ENCODE measurements at regions not wholly inside any gene's neighbourhood (a gene's known extent, or its start where the extent isn't known, plus 50 kb on each side); places are given as distances from the start of the nearest gene placed in this dataset.

GRCh38 chr9:73611032-73611431 lies 459.4 kb downstream of the ANXA1 start:
- Histone ChIP-seq H3K4me1 (replicated peaks; ENCODE audit: insufficient read depth) (0 out of 2 replicates have a peak, but pooled peaks cover 7% of the 10 kb centered on the region), H3K36me3 (ENCODE audit: low read depth) (no peaks in the 10 kb centered on the region), H4K20me1 (ENCODE audit: insufficient read depth) (no peaks in the 10 kb centered on the region), H3K27ac (no peak overlapping the region), H3K4me2 (no peak overlapping the region), H3K79me2 (ENCODE audit: low read depth) (no peaks in the 10 kb centered on the region), H3F3A (ENCODE audit: insufficient read depth, low read depth) (no peaks in the 10 kb centered on the region), H3K4me3 (no peak overlapping the region), H3K27me3 (ENCODE audit: insufficient read depth, low read depth) (no peaks in the 10 kb centered on the region), H3K9me2 (ENCODE audit: insufficient read depth) (no peaks in the 10 kb centered on the region), H3K9me3 (ENCODE audit: insufficient read depth, low read depth) (no peaks in the 10 kb centered on the region), H2AFZ (no peak overlapping the region)
- peak; percentile 8 to 38 for DNase-seq
- no TSS peak for BruUV-seq (replicated peaks)
- intact Hi-C loops (cut with micrococcal nuclease; ENCODE audit: unreplicated experiment) = loop anchor here (10.0 kb wide), 1 partner anchor 46 kb away; no protein-coding TSS in a partner anchor
- ChIA-PET POLR2A (ENCODE audit: unreplicated experiment) (no interaction called here), CTCF (no interaction called here)
- TF ChIP-seq EZH2 (IDR thresholded peaks at IDR 0.05; ENCODE audit: low read depth) (no peak), CTCF (conservative IDR thresholded peaks at IDR 0.05) (no peak)

GRCh38 chr9:73613092-73613701 lies 461.5 kb downstream of the ANXA1 start:
- H4K20me1 ChIP-seq (ENCODE audit: insufficient read depth) = no peaks in the 10 kb centered on the region
- H3K9me3 ChIP-seq (ENCODE audit: insufficient read depth, low read depth) = no peaks in the 10 kb centered on the region
- no peaks in the 10 kb centered on the region for H3F3A ChIP-seq (ENCODE audit: insufficient read depth, low read depth)
- H3K4me1 ChIP-seq (replicated peaks; ENCODE audit: insufficient read depth) = 0 out of 2 replicates have a peak, but pooled peaks cover 7% of the 10 kb centered on the region
- ChIA-PET POLR2A (ENCODE audit: unreplicated experiment) (no interaction called here), CTCF (no interaction called here)
- no peak overlapping the region for H2AFZ ChIP-seq
- no peak overlapping the region for H3K4me3 ChIP-seq
- intact Hi-C loops (cut with micrococcal nuclease; ENCODE audit: unreplicated experiment) = loop anchor here (10.0 kb wide), 1 partner anchor 48 kb away; no protein-coding TSS in a partner anchor
- no peaks in the 10 kb centered on the region for H3K79me2 ChIP-seq (ENCODE audit: low read depth)
- no peaks in the 10 kb centered on the region for H3K27me3 ChIP-seq (ENCODE audit: insufficient read depth, low read depth)
- no peaks in the 10 kb centered on the region for H3K36me3 ChIP-seq (ENCODE audit: low read depth)
- no peak overlapping the region for H3K4me2 ChIP-seq
- no peaks in the 10 kb centered on the region for H3K9me2 ChIP-seq (ENCODE audit: insufficient read depth)
- DNase-seq = no peak
- BruUV-seq (replicated peaks) = no TSS peak
- no peak overlapping the region for H3K27ac ChIP-seq
- TF ChIP-seq CTCF (conservative IDR thresholded peaks at IDR 0.05) (no peak), EZH2 (IDR thresholded peaks at IDR 0.05; ENCODE audit: low read depth) (no peak)

- no peaks in the 10 kb centered on the region for H3K27me3 ChIP-seq (ENCODE audit: insufficient read depth, low read depth)
- no peak for DNase-seq
- ChIA-PET POLR2A (ENCODE audit: unreplicated experiment) (no interaction called here), CTCF (no interaction called here)
- BruUV-seq (replicated peaks) = no TSS peak
- no peak for TF ChIP-seq CTCF (conservative IDR thresholded peaks at IDR 0.05)
- TF ChIP-seq EZH2 (IDR thresholded peaks at IDR 0.05; ENCODE audit: low read depth) = no peak
- no peak overlapping the region for H2AFZ ChIP-seq
- H3K9me3 ChIP-seq (ENCODE audit: insufficient read depth, low read depth) = no peaks in the 10 kb centered on the region
- no peak overlapping the region for H3K27ac ChIP-seq
- H3K4me2 ChIP-seq = no peak overlapping the region
- 0 out of 2 replicates have a peak, but pooled peaks cover 7% of the 10 kb centered on the region for H3K4me1 ChIP-seq (replicated peaks; ENCODE audit: insufficient read depth)
- H3K9me2 ChIP-seq (ENCODE audit: insufficient read depth) = no peaks in the 10 kb centered on the region
- H3K4me3 ChIP-seq = no peak overlapping the region
- H3K79me2 ChIP-seq (ENCODE audit: low read depth) = no peaks in the 10 kb centered on the region
- intact Hi-C loops (cut with micrococcal nuclease; ENCODE audit: unreplicated experiment) = loop anchor here (10.0 kb wide), 1 partner anchor 51 kb away; no protein-coding TSS in a partner anchor
- H3K36me3 ChIP-seq (ENCODE audit: low read depth) = no peaks in the 10 kb centered on the region
- no peaks in the 10 kb centered on the region for H3F3A ChIP-seq (ENCODE audit: insufficient read depth, low read depth)
- H4K20me1 ChIP-seq (ENCODE audit: insufficient read depth) = no peaks in the 10 kb centered on the region
These were observed 463.9 kb downstream of the ANXA1 start for GRCh38 chr9:73615557-73615956.

All from PC-9 (cell line).